ENCODE measurements at regions not wholly inside any gene's neighbourhood (a gene's known extent, or its start where the extent isn't known, plus 50 kb on each side); places are given as distances from the start of the nearest gene placed in this dataset.

GRCh38 chr12:65663097-65663496, 161.2 kb upstream of the HMGA2 start:
- TF ChIP-seq, protein P1, sequence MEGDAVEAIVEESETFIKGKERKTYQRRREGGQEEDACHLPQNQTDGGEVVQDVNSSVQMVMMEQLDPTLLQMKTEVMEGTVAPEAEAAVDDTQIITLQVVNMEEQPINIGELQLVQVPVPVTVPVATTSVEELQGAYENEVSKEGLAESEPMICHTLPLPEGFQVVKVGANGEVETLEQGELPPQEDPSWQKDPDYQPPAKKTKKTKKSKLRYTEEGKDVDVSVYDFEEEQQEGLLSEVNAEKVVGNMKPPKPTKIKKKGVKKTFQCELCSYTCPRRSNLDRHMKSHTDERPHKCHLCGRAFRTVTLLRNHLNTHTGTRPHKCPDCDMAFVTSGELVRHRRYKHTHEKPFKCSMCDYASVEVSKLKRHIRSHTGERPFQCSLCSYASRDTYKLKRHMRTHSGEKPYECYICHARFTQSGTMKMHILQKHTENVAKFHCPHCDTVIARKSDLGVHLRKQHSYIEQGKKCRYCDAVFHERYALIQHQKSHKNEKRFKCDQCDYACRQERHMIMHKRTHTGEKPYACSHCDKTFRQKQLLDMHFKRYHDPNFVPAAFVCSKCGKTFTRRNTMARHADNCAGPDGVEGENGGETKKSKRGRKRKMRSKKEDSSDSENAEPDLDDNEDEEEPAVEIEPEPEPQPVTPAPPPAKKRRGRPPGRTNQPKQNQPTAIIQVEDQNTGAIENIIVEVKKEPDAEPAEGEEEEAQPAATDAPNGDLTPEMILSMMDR (conservative IDR thresholded peaks at IDR 0.05; ENCODE audit: control insufficient read depth, insufficient read depth, low read depth, low read length): no peak
- DNase-seq (ENCODE audit: low read depth): no peak

DNA sequence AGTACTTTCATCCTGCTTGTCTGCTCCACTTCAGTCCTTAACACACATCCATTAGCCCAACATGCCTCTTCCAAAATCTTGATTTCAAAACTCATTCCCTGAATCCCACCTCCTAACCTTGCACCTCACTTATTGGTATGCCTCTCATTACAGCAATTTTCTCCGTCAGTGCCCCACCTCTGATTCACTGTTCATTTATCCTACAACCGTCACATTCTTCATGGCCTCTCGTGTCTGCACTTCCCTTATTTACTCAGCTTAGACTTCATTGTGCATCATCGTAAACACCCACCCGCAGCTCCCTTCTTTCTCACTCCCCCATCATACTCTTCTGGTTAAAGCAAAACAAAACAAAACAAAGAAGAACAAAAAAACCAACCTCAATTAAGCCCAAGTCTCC, 160.6 kb upstream of the HMGA2 start:
- TF ChIP-seq, protein P1 (conservative IDR thresholded peaks at IDR 0.05; ENCODE audit: control insufficient read depth, insufficient read depth, low read depth, low read length): no peak
- no peak overlapping the region for H3K4me3 ChIP-seq (ENCODE audit: control insufficient read depth, low read depth, low read length)
- peak; percentile 80 for DNase-seq (ENCODE audit: low read depth)

More at GRCh38 chr12:65663097-65663496, 161.2 kb upstream of the HMGA2 start:
- no peak overlapping the region for H3K4me3 ChIP-seq (ENCODE audit: control insufficient read depth, low read depth, low read length)

DNA sequence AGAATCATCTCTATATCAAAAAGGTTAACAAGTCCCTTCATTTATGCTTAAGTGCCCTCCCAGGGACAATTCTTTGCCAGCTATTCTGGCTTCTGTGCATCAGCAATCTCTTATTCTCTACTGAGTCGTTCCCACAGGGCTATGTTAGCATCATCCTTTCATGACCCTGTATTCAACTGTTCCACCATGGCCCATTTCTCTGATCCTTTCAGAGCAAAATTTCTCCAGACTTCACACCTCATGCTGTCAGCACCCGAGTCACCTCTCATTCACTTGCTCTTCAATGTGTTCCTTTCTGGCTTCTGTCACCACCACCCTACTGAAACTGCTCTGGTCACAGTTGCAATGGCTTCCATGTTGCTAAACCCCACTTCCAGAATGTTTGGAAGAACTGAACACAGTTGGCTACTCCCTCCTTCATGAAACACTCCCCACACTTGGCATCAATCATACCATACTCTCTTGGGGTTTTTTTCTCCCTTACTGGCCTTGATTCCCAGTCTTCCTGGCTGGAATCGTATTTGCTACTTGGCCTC, 159.5 kb upstream of the HMGA2 start:
- H3K4me3 ChIP-seq (ENCODE audit: control insufficient read depth, low read depth, low read length): no peak overlapping the region
- TF ChIP-seq, protein P1 (conservative IDR thresholded peaks at IDR 0.05; ENCODE audit: control insufficient read depth, insufficient read depth, low read depth, low read length): no peak
- DNase-seq (ENCODE audit: low read depth): no peak

DNA sequence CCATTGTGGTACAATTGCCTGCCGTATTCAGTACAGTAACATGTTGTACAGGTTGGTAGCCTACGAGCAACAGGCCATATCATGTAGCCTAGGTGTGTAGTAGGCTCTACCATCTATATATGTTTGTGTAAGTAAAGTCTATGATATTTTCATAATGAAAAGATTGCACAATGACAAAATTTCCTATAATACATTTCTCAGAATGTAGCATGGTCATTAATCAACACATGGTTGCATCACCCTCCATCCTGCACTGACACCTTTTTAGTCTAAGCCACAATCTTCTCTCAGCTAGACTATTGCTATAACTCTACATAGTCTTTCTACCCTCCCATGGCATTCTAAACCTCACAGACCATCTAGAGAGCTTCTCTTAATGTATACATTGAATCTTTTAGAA, 158.5 kb upstream of the HMGA2 start:
- DNase-seq (ENCODE audit: low read depth): no peak
- TF ChIP-seq, protein P1 (conservative IDR thresholded peaks at IDR 0.05; ENCODE audit: control insufficient read depth, insufficient read depth, low read depth, low read length): no peak
- no peak overlapping the region for H3K4me3 ChIP-seq (ENCODE audit: control insufficient read depth, low read depth, low read length)

DNA sequence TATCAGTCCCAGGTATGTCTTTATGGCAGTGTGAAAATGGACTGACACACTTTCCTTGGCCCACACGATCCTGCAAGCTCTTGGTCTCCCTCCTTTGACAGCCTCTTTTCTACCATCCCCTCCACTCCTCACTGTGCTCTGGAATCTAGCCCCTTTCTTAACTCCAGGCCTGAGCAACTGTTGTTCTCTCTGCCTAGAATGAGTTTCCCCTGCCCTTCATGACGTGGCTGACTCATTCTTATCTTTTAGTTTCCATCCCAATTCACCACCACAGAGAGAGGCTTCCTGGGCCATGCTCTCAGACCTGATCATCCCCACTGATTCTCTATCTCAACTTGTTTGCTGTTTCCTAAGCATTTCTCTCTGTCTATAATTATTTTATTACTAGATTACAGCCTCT, 157.4 kb upstream of the HMGA2 start:
- TF ChIP-seq, protein P1 (conservative IDR thresholded peaks at IDR 0.05; ENCODE audit: control insufficient read depth, insufficient read depth, low read depth, low read length): no peak
- DNase-seq (ENCODE audit: low read depth): peak; percentile 42
- H3K4me3 ChIP-seq (ENCODE audit: control insufficient read depth, low read depth, low read length): no peak overlapping the region

DNA sequence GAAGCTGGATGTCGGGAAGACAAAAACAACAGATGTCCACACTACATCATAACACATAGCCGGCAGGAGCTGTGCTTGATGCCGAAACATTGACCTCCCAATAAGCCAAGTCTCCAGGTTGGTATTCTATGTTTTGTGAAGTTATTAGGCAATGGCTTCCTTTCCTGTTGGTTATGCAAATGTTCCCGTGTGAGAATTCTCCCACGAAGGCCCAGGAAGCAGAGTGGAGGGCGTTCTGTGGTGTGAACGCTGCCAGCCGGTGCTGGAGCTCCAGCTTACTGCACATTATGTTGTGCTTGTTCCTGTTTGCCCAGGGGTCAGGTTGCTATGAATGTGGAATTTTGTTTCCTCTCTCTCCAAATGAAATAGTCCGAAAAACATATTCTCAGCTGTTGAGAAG, 156.4 kb upstream of the HMGA2 start:
- H3K4me3 ChIP-seq (ENCODE audit: control insufficient read depth, low read depth, low read length): no peak overlapping the region
- TF ChIP-seq, protein P1 (conservative IDR thresholded peaks at IDR 0.05; ENCODE audit: control insufficient read depth, insufficient read depth, low read depth, low read length): no peak
- no peak for DNase-seq (ENCODE audit: low read depth)

Measured in fibroblast of mammary gland (primary cell).